ENCODE measurements at regions not wholly inside any gene's neighbourhood (a gene's known extent, or its start where the extent isn't known, plus 50 kb on each side); places are given as distances from the start of the nearest gene placed in this dataset.

GRCh38 chr9:75692309-75692708, 198.2 kb upstream of the PCSK5 start:
- no peak for DNase-seq

GRCh38 chr9:75695921-75696320, 194.6 kb upstream of the PCSK5 start:
- no peak for DNase-seq

GRCh38 chr9:75699017-75699416, 191.5 kb upstream of the PCSK5 start:
- DNase-seq, result no peak

- no peak for DNase-seq
Observed at GRCh38 chr9:75699625-75700251, 190.7 kb upstream of the PCSK5 start.

GRCh38 chr9:75700252-75700640, 190.2 kb upstream of the PCSK5 start:
- DNase-seq, result no peak

GRCh38 chr9:75707191-75707590, 183.3 kb upstream of the PCSK5 start:
- DNase-seq, result no peak

GRCh38 chr9:75709698-75710097, 180.8 kb upstream of the PCSK5 start:
- no peak for DNase-seq

- DNase-seq, result no peak
Observed at GRCh38 chr9:75712700-75713099, 177.8 kb upstream of the PCSK5 start.

GRCh38 chr9:75713335-75713734, 177.1 kb upstream of the PCSK5 start:
- no peak for DNase-seq

GRCh38 chr9:75715360-75715759, 175.1 kb upstream of the PCSK5 start:
- DNase-seq, result no peak

- no peak for DNase-seq
Observed at GRCh38 chr9:75718677-75719076, 171.8 kb upstream of the PCSK5 start.

- no peak for DNase-seq
Observed at GRCh38 chr9:75728391-75728790, 162.1 kb upstream of the PCSK5 start.

- no peak for DNase-seq
Observed at GRCh38 chr9:75734802-75735201, 155.7 kb upstream of the PCSK5 start.

GRCh38 chr9:75739884-75740611, 150.4 kb upstream of the PCSK5 start:
- DNase-seq, result no peak

- no peak for DNase-seq
Observed at GRCh38 chr9:75743855-75744254, 146.6 kb upstream of the PCSK5 start.

- no peak for DNase-seq
Observed at GRCh38 chr9:75754080-75754479, 136.4 kb upstream of the PCSK5 start.

- DNase-seq, result no peak
Observed at GRCh38 chr9:75775166-75775565, 115.3 kb upstream of the PCSK5 start.

- DNase-seq, result no peak
Observed at GRCh38 chr9:75775966-75776691, 114.3 kb upstream of the PCSK5 start.

GRCh38 chr9:75780185-75780584, 110.3 kb upstream of the PCSK5 start:
- DNase-seq, result no peak

GRCh38 chr9:75788006-75788634, 102.4 kb upstream of the PCSK5 start:
- no peak for DNase-seq

- no peak for DNase-seq
Observed at GRCh38 chr9:75797085-75797580, 93.3 kb upstream of the PCSK5 start.

GRCh38 chr9:75798505-75798904, 92.0 kb upstream of the PCSK5 start:
- no peak for DNase-seq

GRCh38 chr9:75803130-75803529, 87.3 kb upstream of the PCSK5 start:
- DNase-seq, result no peak

GRCh38 chr9:75810063-75810462, 80.4 kb upstream of the PCSK5 start:
- DNase-seq, result no peak

All from GDM1 (cell line).